Esophagus muscularis mucosa (tissue), 4 donors: ENCODE measurements at regions not wholly inside any gene's neighbourhood (a gene's known extent, or its start where the extent isn't known, plus 50 kb on each side); places are given as distances from the start of the nearest gene placed in this dataset.
A peak's percentile ranks its signal among the peaks of the same experiment; 100 is the strongest.
"Not testable (repeated sequence)": the region's sequence is repeated elsewhere in the genome, so short reads cannot be mapped to it uniquely, and the experiment has no call there.

Source experiments
- DNase-seq: peaks from one replicate; pipeline ENCODE4 v3.0.0-alpha.2; 2017; ENCODE audit errors: extremely low spot score
- H3K27ac ChIP-seq, 4 donors: fragments of 200-600 bp; sonication (generic); replicated peaks in 1 of 4; 1 replicate in 3 of 4; 2 replicates in 1 of 4; pipeline ENCODE4 v1.5.1; 2016 to 2019; ENCODE audit warnings: mild to moderate bottlenecking in 1 of 4
- H3K27me3 ChIP-seq, 4 donors: fragments of 200-600 bp; sonication (generic); one replicate each; pipeline versions ENCODE4 v1.5.1 to v1.6.0; 2016 to 2019
- H3K36me3 ChIP-seq, 4 donors: fragments of 200-600 bp; sonication (generic); one replicate each; pipeline ENCODE4 v1.5.1; 2016 to 2019
- H3K4me1 ChIP-seq, 4 donors: fragments of 200-600 bp; sonication (generic); one replicate each; pipeline ENCODE4 v1.5.1; 2016 to 2019
- H3K4me3 ChIP-seq, 4 donors: fragments of 200-600 bp; sonication (generic); 1 replicate in 2 of 4; 2 replicates in 2 of 4; pipeline ENCODE4 v1.5.1; 2016 to 2019; ENCODE audit warnings: mild to moderate bottlenecking in 4 of 4, moderate library complexity in 1 of 4
- H3K9me3 ChIP-seq, 4 donors: fragments of 200-600 bp; sonication (generic); 1 replicate in 3 of 4; 2 replicates in 1 of 4; pipeline ENCODE4 v1.5.1; 2016 to 2019
- CTCF ChIP-seq, 3 experiments: fragments of 200-600 bp in 2 of 3; fragments of 450-650 bp in 1 of 3; sonication (generic) in 2 of 3; IDR thresholded peaks; one replicate each; pipeline ENCODE4 v1.5.1; 2017 to 2019; ENCODE audit warnings: antibody characterized with exemption in 3 of 3, mild to moderate bottlenecking in 2 of 3, moderate library complexity in 1 of 3
- EP300 ChIP-seq: sonication (generic); formaldehyde crosslinking; IDR thresholded peaks from one replicate; pipeline ENCODE4 v1.6.1; 2017; ENCODE audit warnings: antibody characterized with exemption
- POLR2A ChIP-seq: fragments of 450-650 bp; IDR thresholded peaks from one replicate; pipeline ENCODE4 v1.6.1; 2017; ENCODE audit warnings: antibody characterized with exemption, moderate library complexity, mild to moderate bottlenecking, low read depth
- POLR2AphosphoS5 ChIP-seq, 2 donors: sonication (generic); formaldehyde crosslinking; IDR thresholded peaks; one replicate each; pipeline ENCODE4 v1.6.1; 2017; ENCODE audit warnings: antibody characterized with exemption in 2 of 2
- WGBS: methylation state at CpG from one replicate; pipeline ENCODE4 v1.1.5; 2018; 5-methylcytosine and 5-hydroxymethylcytosine counted together
- intact Hi-C: fragments of 100-400 bp; cut with DNase I; formaldehyde crosslinking; loops from one replicate; pipeline ENCODE4 v1.15.1; 2023

- TF ChIP-seq CTCF (IDR thresholded peaks at IDR 0.05) (no peak), POLR2AphosphoS5 (IDR thresholded peaks at IDR 0.05) (no peak), EP300 (no peak), POLR2A (no peak)
- Histone ChIP-seq H3K36me3 (no peaks in the 10 kb centered on the region), H3K4me1 (peaks cover 3 to 24% (median 20%) of the 10 kb centered on the region in 4 donors), H3K4me3 (no peak overlapping the region), H3K9me3 (no peaks in the 10 kb centered on the region), H3K27me3 (no peaks in the 10 kb centered on the region), H3K27ac (no peak overlapping the region)
- no peak for DNase-seq
- 80% methylated on average over 5 of the region's 5 CpGs for WGBS
- intact Hi-C loops, result no loop called here
Observed at GRCh38 chr14:83974647-83975163, 1555.2 kb upstream of the FLRT2 start.

GRCh38 chr14:83975435-83975834 is 1554.5 kb upstream of the FLRT2 start:
- H3K36me3 ChIP-seq, result no peaks in the 10 kb centered on the region
- 41% methylated on average over 2 of the region's 2 CpGs for WGBS
- intact Hi-C loops, result no loop called here
- H3K4me1 ChIP-seq, result peaks cover 3 to 24% (median 20%) of the 10 kb centered on the region in 4 donors
- no peaks in the 10 kb centered on the region for H3K27me3 ChIP-seq
- no peak for DNase-seq
- no peak overlapping the region for H3K4me3 ChIP-seq
- peak overlapping the region in 2 of 4 donors; percentile 3 to 5 for H3K27ac ChIP-seq
- no peaks in the 10 kb centered on the region for H3K9me3 ChIP-seq
- no peak for TF ChIP-seq EP300
- TF ChIP-seq POLR2A, result no peak
- TF ChIP-seq POLR2AphosphoS5 (IDR thresholded peaks at IDR 0.05), result no peak
- TF ChIP-seq CTCF (IDR thresholded peaks at IDR 0.05), result no peak

- Histone ChIP-seq H3K27ac (peak overlapping the region in 2 of 4 donors; percentile 3 to 5), H3K4me1 (peaks cover 3 to 24% (median 20%) of the 10 kb centered on the region in 4 donors), H3K4me3 (no peak overlapping the region), H3K27me3 (no peaks in the 10 kb centered on the region), H3K9me3 (no peaks in the 10 kb centered on the region), H3K36me3 (no peaks in the 10 kb centered on the region)
- WGBS, result 13% methylated on average over 7 of the region's 7 CpGs
- TF ChIP-seq EP300 (no peak), CTCF (IDR thresholded peaks at IDR 0.05) (no peak), POLR2AphosphoS5 (IDR thresholded peaks at IDR 0.05) (no peak), POLR2A (no peak)
- DNase-seq, result no peak
- intact Hi-C loops, result no loop called here
Observed at GRCh38 chr14:83975841-83976770, 1553.8 kb upstream of the FLRT2 start.

GRCh38 chr14:83977583-83977982 is 1552.4 kb upstream of the FLRT2 start:
- no peak overlapping the region for H3K27ac ChIP-seq
- no peaks in the 10 kb centered on the region for H3K27me3 ChIP-seq
- intact Hi-C loops, result no loop called here
- no peak for TF ChIP-seq POLR2AphosphoS5 (IDR thresholded peaks at IDR 0.05)
- TF ChIP-seq POLR2A, result no peak
- TF ChIP-seq CTCF (IDR thresholded peaks at IDR 0.05), result no peak
- TF ChIP-seq EP300, result no peak
- peaks cover 3 to 24% (median 20%) of the 10 kb centered on the region in 4 donors for H3K4me1 ChIP-seq
- no peaks in the 10 kb centered on the region for H3K9me3 ChIP-seq
- no peaks in the 10 kb centered on the region for H3K36me3 ChIP-seq
- DNase-seq, result no peak
- no peak overlapping the region for H3K4me3 ChIP-seq
- WGBS, result 92% methylated on average over 5 of the region's 5 CpGs

- H3K27ac ChIP-seq, H3K27me3 ChIP-seq, intact Hi-C loops, H3K9me3 ChIP-seq, DNase-seq, H3K36me3 ChIP-seq, H3K4me3 ChIP-seq, H3K4me1 ChIP-seq: not testable (repeated sequence)
- WGBS, result 89% methylated on average over 3 of the region's 3 CpGs
Observed at GRCh38 chr14:83981676-83982258, 1548.2 kb upstream of the FLRT2 start.
